SK-N-SH (cell line): ENCODE measurements at regions not wholly inside any gene's neighbourhood (a gene's known extent, or its start where the extent isn't known, plus 50 kb on each side); places are given as distances from the start of the nearest gene placed in this dataset.

Source experiments
- CTCF ChIA-PET: fragments of 300-600, 350-600 bp; formaldehyde crosslinking; extraction: SDS; loops from one replicate; lab custom pipeline; 2021; lab: Yijun Ruan, JAX
- POLR2A ChIA-PET: fragments of 350-600 bp; sonication (Branson Sonifier 250); formaldehyde crosslinking; extraction: SDS; loops from one replicate; lab custom pipeline; 2020; ENCODE audit warnings: antibody characterized with exemption, inconsistent platforms; lab: Yijun Ruan, JAX
- DNase-seq: peaks from one replicate; pipeline ENCODE4 v3.0.0; 2012
- H2AFZ ChIP-seq: fragments of 200-600 bp; sonication (generic); 2 replicates; pipeline ENCODE4 v1.8.1; 2016; ENCODE audit warnings: antibody characterized with exemption, mild to moderate bottlenecking, low read depth
- H3F3A ChIP-seq: fragments of 200-600 bp; sonication (generic); replicated peaks from 2 replicates; pipeline ENCODE3; 2016; ENCODE audit warnings: antibody characterized with exemption, mild to moderate bottlenecking; ENCODE audit not compliant: insufficient read depth
- H3K27ac ChIP-seq, 2 experiments: fragments of 200-500 bp in 1 of 2; fragments of 200-600 bp in 1 of 2; sonication (Bioruptor generic) in 1 of 2; sonication (generic), shearing (Covaris generic) in 1 of 2; 2 replicates each; pipeline versions ENCODE4 v1.5.1 to v1.6.1; 2014 to 2016; ENCODE audit warnings: low read depth in 2 of 2, inconsistent platforms in 1 of 2, low read length in 1 of 2, mild to moderate bottlenecking in 1 of 2, mixed read lengths in 1 of 2
- H3K27me3 ChIP-seq: fragments of 200-600 bp; sonication (generic), shearing (Covaris generic); 2 replicates; pipeline ENCODE4 v1.6.1; 2016; ENCODE audit warnings: mixed run types; ENCODE audit not compliant: insufficient read depth
- H3K36me3 ChIP-seq, 2 experiments: fragments of 200-500 bp in 1 of 2; fragments of 200-600 bp in 1 of 2; sonication (Bioruptor generic) in 1 of 2; sonication (generic) in 1 of 2; replicated peaks in 1 of 2; 2 replicates each; pipeline versions ENCODE3 to v1.5.1; 2014 to 2016; ENCODE audit warnings: low read length in 1 of 2, mild to moderate bottlenecking in 1 of 2; ENCODE audit not compliant: insufficient read depth in 2 of 2, control insufficient read depth in 1 of 2
- H3K4me1 ChIP-seq, 2 experiments: fragments of 200-500 bp in 1 of 2; fragments of 200-600 bp in 1 of 2; sonication (Bioruptor generic) in 1 of 2; sonication (generic), shearing (Covaris generic) in 1 of 2; 2 replicates each; pipeline versions ENCODE4 v1.5.1 to v1.6.1; 2014 to 2016; ENCODE audit warnings: low read depth in 1 of 2, low read length in 1 of 2, mixed run types in 1 of 2; ENCODE audit not compliant: insufficient read depth in 2 of 2, control insufficient read depth in 1 of 2
- H3K4me2 ChIP-seq: fragments of 200-600 bp; sonication (generic), shearing (Covaris generic); 2 replicates; pipeline ENCODE4 v1.6.1; 2017; ENCODE audit warnings: mixed run types
- H3K4me3 ChIP-seq, 2 experiments: fragments of 200-500 bp in 1 of 2; fragments of 200-600 bp in 1 of 2; sonication (Bioruptor generic) in 1 of 2; sonication (generic), shearing (Covaris generic) in 1 of 2; 2 replicates each; pipeline versions ENCODE4 v1.5.1 to v1.8.1; 2014 to 2016; ENCODE audit warnings: low read depth in 2 of 2, inconsistent platforms in 1 of 2, low read length in 1 of 2, mild to moderate bottlenecking in 1 of 2, mixed read lengths in 1 of 2, moderate library complexity in 1 of 2
- H3K79me2 ChIP-seq: fragments of 200-600 bp; sonication (generic); 2 replicates; pipeline ENCODE4 v1.8.1; 2017; ENCODE audit warnings: mild to moderate bottlenecking; ENCODE audit not compliant: insufficient read depth
- H3K9ac ChIP-seq: fragments of 200-600 bp; sonication (generic); 2 replicates; pipeline ENCODE4 v1.6.1; 2017; ENCODE audit warnings: mixed run types
- H3K9me2 ChIP-seq: fragments of 200-600 bp; sonication (generic); 2 replicates; pipeline ENCODE4 v1.6.1; 2017; ENCODE audit warnings: mixed run types
- H3K9me3 ChIP-seq: fragments of 200-600 bp; sonication (generic); 2 replicates; pipeline ENCODE4 v1.6.1; 2017; ENCODE audit warnings: mixed run types, mild to moderate bottlenecking, moderate library complexity
- H4K20me1 ChIP-seq: fragments of 200-600 bp; sonication (generic); 2 replicates; pipeline ENCODE4 v1.6.1; 2017; ENCODE audit warnings: mild to moderate bottlenecking, mixed run types; ENCODE audit not compliant: insufficient read depth
- CTCF ChIP-seq: fragments of 200-600 bp; sonication (generic); IDR thresholded peaks from 2 replicates; pipeline ENCODE4 v1.6.1; 2017; ENCODE audit warnings: antibody characterized with exemption, mild to moderate bottlenecking, moderate library complexity
- ELF1 ChIP-seq: IDR thresholded peaks from 2 replicates; pipeline ENCODE4 v1.4.0; 2012
- EZH2phosphoT487 ChIP-seq: fragments of 200-600 bp; sonication (generic); IDR thresholded peaks from 2 replicates; pipeline ENCODE4 v1.6.1; 2017; ENCODE audit warnings: low read depth, mixed run types, mild to moderate bottlenecking, antibody characterized with exemption, moderate library complexity, borderline replicate concordance
- FOSL2 ChIP-seq: IDR thresholded peaks from 2 replicates; pipeline ENCODE4 v1.4.0; 2012; ENCODE audit warnings: low read depth, mild to moderate bottlenecking, moderate library complexity, borderline replicate concordance
- FOXJ3 ChIP-seq: sonication (generic); formaldehyde crosslinking; IDR thresholded peaks from 2 replicates; pipeline ENCODE4 v1.5.1; 2020; ENCODE audit warnings: mild to moderate bottlenecking, missing genetic modification reagents
- FOXM1 ChIP-seq: IDR thresholded peaks from 2 replicates; pipeline ENCODE4 v1.4.0; 2012; ENCODE audit warnings: low read depth, mild to moderate bottlenecking
- GABPA ChIP-seq: IDR thresholded peaks from 2 replicates; pipeline ENCODE4 v1.4.0; 2012; ENCODE audit warnings: low read depth, mild to moderate bottlenecking
- GATA2 ChIP-seq: sonication (generic); formaldehyde crosslinking; IDR thresholded peaks from 2 replicates; pipeline ENCODE4 v1.5.0; 2020; ENCODE audit warnings: mild to moderate bottlenecking, missing genetic modification reagents
- IRF3 ChIP-seq: fragments of 150-350 bp; IDR thresholded peaks from 2 replicates; pipeline ENCODE4 v1.6.1; 2016; ENCODE audit warnings: mild to moderate bottlenecking, low read depth, low read length
- MAX ChIP-seq: IDR thresholded peaks from 2 replicates; pipeline ENCODE4 v1.4.0; 2012; ENCODE audit warnings: low read depth
- MEF2A ChIP-seq: IDR thresholded peaks from 2 replicates; pipeline ENCODE4 v1.4.0; 2012; ENCODE audit warnings: low read depth, borderline replicate concordance
- MXI1 ChIP-seq: IDR thresholded peaks from 2 replicates; pipeline ENCODE4 v1.6.1; 2012; ENCODE audit warnings: mild to moderate bottlenecking, low read depth, low read length, improper control_type of control experiment
- NFIC ChIP-seq: IDR thresholded peaks from 2 replicates; pipeline ENCODE4 v1.4.0; 2012; ENCODE audit warnings: borderline replicate concordance
- POLR2AphosphoS5 ChIP-seq: IDR thresholded peaks from 2 replicates; pipeline ENCODE4 v1.6.1; 2012; ENCODE audit warnings: low read depth, low read length
- RAD21 ChIP-seq: IDR thresholded peaks from 2 replicates; pipeline ENCODE4 v1.6.1; 2012; ENCODE audit warnings: mild to moderate bottlenecking, low read length
- RFX5 ChIP-seq: IDR thresholded peaks from 2 replicates; pipeline ENCODE4 v1.6.1; 2012; ENCODE audit warnings: mild to moderate bottlenecking, improper control_type of control experiment, low read length
- RXRA ChIP-seq: IDR thresholded peaks from 2 replicates; pipeline ENCODE4 v1.4.0; 2012; ENCODE audit warnings: low read depth, mild to moderate bottlenecking, borderline replicate concordance
- SMC3 ChIP-seq: IDR thresholded peaks from 2 replicates; pipeline ENCODE4 v1.6.1; 2012; ENCODE audit warnings: low read depth, low read length, improper control_type of control experiment
- TAF1 ChIP-seq: IDR thresholded peaks from 2 replicates; pipeline ENCODE4 v1.6.1; 2012; ENCODE audit warnings: low read depth, mild to moderate bottlenecking, low read length, moderate library complexity, borderline replicate concordance
- TCF12 ChIP-seq: IDR thresholded peaks from 2 replicates; pipeline ENCODE4 v1.4.0; 2012
- USF2 ChIP-seq: fragments of 150-350 bp; IDR thresholded peaks from 2 replicates; pipeline ENCODE4 v1.6.1; 2017; ENCODE audit warnings: antibody characterized with exemption, low read length, low read depth, borderline replicate concordance
- ZBTB33 ChIP-seq: IDR thresholded peaks from 2 replicates; pipeline ENCODE4 v1.4.0; 2012; ENCODE audit warnings: low read depth, borderline replicate concordance
- WGBS: methylation state at CpG from one replicate; pipeline ENCODE4 v1.1.6; 2017; ENCODE audit warnings: low lambda C conversion rate; 5-methylcytosine and 5-hydroxymethylcytosine counted together

GRCh38 chr16:76108460-76108859, 168.7 kb upstream of the CNTNAP4 start:
- Histone ChIP-seq H3K4me1 (no peaks in the 10 kb centered on the region), H3K27me3 (no peaks in the 10 kb centered on the region), H3K9me2 (no peaks in the 10 kb centered on the region), H3K79me2 (no peaks in the 10 kb centered on the region), H3K9me3 (no peaks in the 10 kb centered on the region), H3K4me3 (no peak overlapping the region), H3K4me2 (no peak overlapping the region), H3K9ac (no peak overlapping the region), H3K27ac (no peak overlapping the region), H3F3A (no peaks in the 10 kb centered on the region), H3K36me3 (no peaks in the 10 kb centered on the region), H2AFZ (no peak overlapping the region), H4K20me1 (no peaks in the 10 kb centered on the region)
- DNase-seq = no peak
- WGBS = 7% methylated on average over 1 of the region's 1 CpG
- ChIA-PET CTCF (no interaction called here), POLR2A (no interaction called here)
- TF ChIP-seq RAD21 = no peak
- no peak for TF ChIP-seq SMC3
- no peak for TF ChIP-seq TCF12
- no peak for TF ChIP-seq FOXJ3 (CRISPR knock-in tag)
- no peak for TF ChIP-seq GATA2
- no peak for TF ChIP-seq RXRA
- no peak for TF ChIP-seq GABPA
- TF ChIP-seq CTCF = no peak
- TF ChIP-seq USF2 = no peak
- TF ChIP-seq POLR2AphosphoS5 = no peak
- no peak for TF ChIP-seq NFIC
- no peak for TF ChIP-seq MEF2A
- no peak for TF ChIP-seq MXI1
- no peak for TF ChIP-seq TAF1

GRCh38 chr16:76114681-76115080, 162.5 kb upstream of the CNTNAP4 start:
- no peak overlapping the region for H2AFZ ChIP-seq
- H3K79me2 ChIP-seq = no peaks in the 10 kb centered on the region
- no peaks in the 10 kb centered on the region for H3K36me3 ChIP-seq
- H3K9me2 ChIP-seq = no peaks in the 10 kb centered on the region
- CTCF ChIA-PET = no interaction called here
- H3K4me3 ChIP-seq = no peak overlapping the region
- H3F3A ChIP-seq = no peaks in the 10 kb centered on the region
- H3K4me1 ChIP-seq = no peaks in the 10 kb centered on the region
- no peak for DNase-seq
- H3K4me2 ChIP-seq = no peak overlapping the region
- H3K9ac ChIP-seq = no peak overlapping the region
- no peaks in the 10 kb centered on the region; the same call in 1 of the 2 replicates for H3K9me3 ChIP-seq
- WGBS = 52% methylated on average over 3 of the region's 3 CpGs
- no peak for TF ChIP-seq FOXM1
- no peak for TF ChIP-seq EZH2phosphoT487
- TF ChIP-seq RFX5 = no peak
- no peak for TF ChIP-seq ELF1
- no peak for TF ChIP-seq FOSL2
- TF ChIP-seq NFIC = no peak
- no peak for TF ChIP-seq MAX
- no peak for TF ChIP-seq IRF3
- TF ChIP-seq ZBTB33 = no peak
- TF ChIP-seq MXI1 = no peak
- no peaks in the 10 kb centered on the region for H3K27me3 ChIP-seq
- no peak overlapping the region for H3K27ac ChIP-seq
- H4K20me1 ChIP-seq = no peaks in the 10 kb centered on the region
- POLR2A ChIA-PET = no interaction called here
